H9 (cell line): ENCODE measurements at regions not wholly inside any gene's neighbourhood (a gene's known extent, or its start where the extent isn't known, plus 50 kb on each side); places are given as distances from the start of the nearest gene placed in this dataset.

Source experiments
- DNase-seq: peaks from one replicate; pipeline ENCODE4 v3.0.0-alpha.2; 2017
- H2AFZ ChIP-seq: one replicate; pipeline ENCODE4 v1.6.1; 2013; ENCODE audit warnings: mild to moderate bottlenecking, low read length, control low read depth, moderate library complexity
- H2AK5ac ChIP-seq: 2 replicates; pipeline ENCODE4 v1.6.1; 2013; ENCODE audit warnings: low read length, control low read depth, mixed read lengths; ENCODE audit not compliant: insufficient read length
- H2BK120ac ChIP-seq: one replicate; pipeline ENCODE4 v1.6.1; 2013; ENCODE audit warnings: low read depth, mild to moderate bottlenecking, low read length, control low read depth, inconsistent platforms; ENCODE audit not compliant: poor library complexity, severe bottlenecking
- H2BK12ac ChIP-seq: 2 replicates; pipeline ENCODE4 v1.6.1; 2013; ENCODE audit warnings: low read length, control low read depth, mixed read lengths, low read depth; ENCODE audit not compliant: insufficient read length
- H2BK15ac ChIP-seq: 2 replicates; pipeline ENCODE4 v1.6.1; 2013; ENCODE audit warnings: low read depth, low read length, control low read depth
- H2BK20ac ChIP-seq: one replicate; pipeline ENCODE4 v1.6.1; 2013; ENCODE audit warnings: low read depth, mild to moderate bottlenecking, low read length, control low read depth, inconsistent platforms; ENCODE audit not compliant: poor library complexity, severe bottlenecking
- H2BK5ac ChIP-seq: 2 replicates; pipeline ENCODE4 v1.6.1; 2013; ENCODE audit warnings: low read length, control low read depth, mixed read lengths; ENCODE audit not compliant: insufficient read length
- H3K14ac ChIP-seq: 2 replicates; pipeline ENCODE4 v1.6.1; 2013; ENCODE audit warnings: low read length, control low read depth; ENCODE audit not compliant: insufficient read depth
- H3K18ac ChIP-seq: 2 replicates; pipeline ENCODE4 v1.6.1; 2013; ENCODE audit warnings: low read depth, mild to moderate bottlenecking, mixed read lengths, low read length, control low read depth; ENCODE audit not compliant: insufficient read length
- H3K23ac ChIP-seq: 2 replicates; pipeline ENCODE4 v1.6.1; 2013; ENCODE audit warnings: low read length, control low read depth, mixed read lengths, low read depth; ENCODE audit not compliant: insufficient read length
- H3K23me2 ChIP-seq: 2 replicates; pipeline ENCODE4 v1.6.1; 2013; ENCODE audit warnings: low read depth, mild to moderate bottlenecking, mixed read lengths, low read length, control low read depth; ENCODE audit not compliant: insufficient read length, poor library complexity, severe bottlenecking
- H3K27ac ChIP-seq: 2 replicates; pipeline ENCODE4 v1.5.1; 2013; ENCODE audit warnings: low read length, control low read depth, mixed read lengths, low read depth; ENCODE audit not compliant: insufficient read length
- H3K27me3 ChIP-seq: 2 replicates; pipeline ENCODE4 v1.6.1; 2013; ENCODE audit warnings: low read length, control low read depth, inconsistent platforms; ENCODE audit not compliant: insufficient read depth
- H3K4ac ChIP-seq: 2 replicates; pipeline ENCODE4 v1.6.1; 2013; ENCODE audit warnings: low read depth, mild to moderate bottlenecking, control low read depth, inconsistent platforms, low read length, moderate library complexity
- H3K4me1 ChIP-seq: 2 replicates; pipeline ENCODE4 v1.6.1; 2013; ENCODE audit warnings: low read length, control low read depth, inconsistent platforms; ENCODE audit not compliant: insufficient read depth
- H3K4me2 ChIP-seq: 2 replicates; pipeline ENCODE4 v1.6.1; 2013; ENCODE audit warnings: low read length, control low read depth, mixed read lengths; ENCODE audit not compliant: insufficient read length, insufficient read depth
- H3K56ac ChIP-seq: 2 replicates; pipeline ENCODE4 v1.6.1; 2013; ENCODE audit warnings: low read depth, mild to moderate bottlenecking, mixed read lengths, low read length, control low read depth; ENCODE audit not compliant: insufficient read length
- H3K79me1 ChIP-seq: 2 replicates; pipeline ENCODE4 v1.6.1; 2013; ENCODE audit warnings: low read depth, mild to moderate bottlenecking, moderate library complexity, low read length, control low read depth, inconsistent platforms; ENCODE audit not compliant: insufficient read depth, poor library complexity, severe bottlenecking
- H3K79me2 ChIP-seq: 2 replicates; pipeline ENCODE4 v1.6.1; 2013; ENCODE audit warnings: low read length, control low read depth, inconsistent platforms; ENCODE audit not compliant: insufficient read depth
- H3K9ac ChIP-seq: 2 replicates; pipeline ENCODE4 v1.6.1; 2013; ENCODE audit warnings: low read length, control low read depth, mixed read lengths; ENCODE audit not compliant: insufficient read length; ENCODE audit errors: extremely low read depth
- H3K9me3 ChIP-seq: one replicate; pipeline ENCODE4 v1.6.1; 2013; ENCODE audit warnings: low read depth, low read length, inconsistent platforms; ENCODE audit not compliant: control insufficient read depth
- H3T11ph ChIP-seq: one replicate; pipeline ENCODE4 v1.6.1; 2013; ENCODE audit warnings: mild to moderate bottlenecking, low read length, control low read depth, inconsistent platforms
- H4K20me1 ChIP-seq: one replicate; pipeline ENCODE4 v1.6.1; 2013; ENCODE audit not compliant: control insufficient read depth, insufficient read length, insufficient read depth
- H4K5ac ChIP-seq: 2 replicates; pipeline ENCODE4 v1.6.1; 2013; ENCODE audit warnings: low read depth, mild to moderate bottlenecking, mixed read lengths, low read length, control low read depth; ENCODE audit not compliant: insufficient read length
- H4K8ac ChIP-seq: replicated peaks from 2 replicates; pipeline ENCODE4 v1.6.1; 2013; ENCODE audit warnings: low read length, control low read depth, mixed read lengths, low read depth; ENCODE audit not compliant: insufficient read length
- H4K91ac ChIP-seq: 2 replicates; pipeline ENCODE4 v1.6.1; 2013; ENCODE audit warnings: low read depth, mild to moderate bottlenecking, moderate library complexity, mixed read lengths, low read length, control low read depth; ENCODE audit not compliant: insufficient read length
- H3K27ac Mint-ChIP-seq, 3 experiments: 2 replicates in 2 of 3; 3 replicates in 1 of 3; pipeline ENCODE4 v1.8.0; 2020 to 2021; ENCODE audit warnings: mixed read lengths in 3 of 3, mild to moderate bottlenecking in 1 of 3, moderate library complexity in 1 of 3
- H3K27me3 Mint-ChIP-seq: 2 replicates; pipeline ENCODE4 v1.8.0; 2021; ENCODE audit warnings: low read depth, mild to moderate bottlenecking, moderate library complexity, mixed read lengths
- H3K36me3 Mint-ChIP-seq, 3 experiments: 2 replicates in 2 of 3; 3 replicates in 1 of 3; pipeline ENCODE4 v1.8.0; 2020 to 2021; ENCODE audit warnings: low read depth in 3 of 3, mixed read lengths in 3 of 3; ENCODE audit not compliant: insufficient read depth in 1 of 3
- H3K4me1 Mint-ChIP-seq, 2 experiments: 2 replicates each; pipeline ENCODE4 v1.8.0; 2020; ENCODE audit warnings: mixed read lengths in 2 of 2
- H3K4me3 Mint-ChIP-seq, 2 experiments: 2 replicates in 1 of 2; 3 replicates in 1 of 2; pipeline ENCODE4 v1.8.0; 2020 to 2021; ENCODE audit warnings: mild to moderate bottlenecking in 2 of 2, mixed read lengths in 2 of 2, moderate library complexity in 1 of 2
- H3K9me3 Mint-ChIP-seq, 2 experiments: 2 replicates in 1 of 2; 3 replicates in 1 of 2; pipeline ENCODE4 v1.8.0; 2020; ENCODE audit warnings: mild to moderate bottlenecking in 2 of 2, mixed read lengths in 2 of 2, moderate library complexity in 1 of 2
- WGBS: extraction: QIAGEN DNeasy Blood & Tissue Kit; methylation state at CpG from one replicate; pipeline ENCODE4 v1.1.7; 2013; ENCODE audit warnings: missing lambda C conversion rate, low lambda C conversion rate, mixed read lengths; ENCODE audit not compliant: insufficient read length; ENCODE audit errors: extremely low coverage; 5-methylcytosine and 5-hydroxymethylcytosine counted together
- TF ChIP-seq, protein P1 (sequence below): fragments of 200-600 bp; sonication (generic); conservative IDR thresholded peaks from 3 replicates; pipeline ENCODE4 v1.8.0; 2021; ENCODE audit warnings: antibody characterized with exemption, mild to moderate bottlenecking

DNA sequence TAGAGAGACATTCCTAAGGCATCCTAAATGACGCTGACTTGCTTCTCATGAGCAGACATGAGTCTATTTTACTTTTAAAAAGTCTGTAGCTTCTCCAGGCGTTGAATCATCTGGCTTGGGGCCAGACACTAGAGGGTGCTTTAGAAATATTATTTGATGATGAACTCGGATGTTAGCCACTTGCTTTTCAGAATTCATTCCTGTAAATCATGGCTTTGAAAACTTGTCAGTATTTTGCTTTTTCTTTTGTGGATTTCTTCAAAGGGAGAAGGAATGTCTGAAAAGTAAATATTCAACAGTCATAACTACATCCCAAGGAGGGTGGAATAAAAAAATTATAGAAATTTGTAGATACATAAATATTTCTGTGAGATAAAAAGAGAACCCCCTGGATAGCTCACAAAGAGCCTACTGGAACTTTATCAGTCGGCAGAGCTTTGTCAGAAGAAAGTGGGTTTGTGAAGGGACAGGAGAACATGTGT is 370.8 kb downstream of the OSR1 start:
- no peaks in the 10 kb centered on the region for H3K79me1 ChIP-seq
- H4K5ac ChIP-seq, result no peak overlapping the region
- H3K4me3 Mint-ChIP-seq, result no peak overlapping the region
- no peak overlapping the region for H3K14ac ChIP-seq
- no peaks in the 10 kb centered on the region for H3K9me3 ChIP-seq
- H3K27me3 Mint-ChIP-seq, result no peaks in the 10 kb centered on the region
- no peak overlapping the region for H4K8ac ChIP-seq
- H3K27me3 ChIP-seq, result no peaks in the 10 kb centered on the region
- H2BK20ac ChIP-seq, result no peak overlapping the region
- WGBS, result no CpG with 5 or more reads among the region's 4 CpGs
- no peak overlapping the region for H3T11ph ChIP-seq
- no peak overlapping the region for H2AK5ac ChIP-seq
- no peaks in the 10 kb centered on the region for H3K9me3 Mint-ChIP-seq
- H4K20me1 ChIP-seq, result no peaks in the 10 kb centered on the region
- H2BK5ac ChIP-seq, result no peak overlapping the region
- no peak overlapping the region for H3K23ac ChIP-seq
- H3K56ac ChIP-seq, result no peak overlapping the region
- H3K27ac Mint-ChIP-seq, result no peak overlapping the region
- H2BK15ac ChIP-seq, result no peak overlapping the region
- H3K18ac ChIP-seq, result no peak overlapping the region
- no peaks in the 10 kb centered on the region; the same call in 1 of the 2 replicates for H3K4me1 ChIP-seq
- H3K9ac ChIP-seq, result no peak overlapping the region
- H4K91ac ChIP-seq, result no peak overlapping the region
- no peak overlapping the region for H3K27ac ChIP-seq
- H2AFZ ChIP-seq, result no peak overlapping the region
- no peaks in the 10 kb centered on the region for H3K79me2 ChIP-seq
- peaks cover 31% of the 10 kb centered on the region in 2 experiments for H3K4me1 Mint-ChIP-seq
- H3K4ac ChIP-seq, result no peak overlapping the region
- no peaks in the 10 kb centered on the region for H3K36me3 Mint-ChIP-seq
- no peaks in the 10 kb centered on the region for H3K23me2 ChIP-seq
- no peak for DNase-seq
- no peak overlapping the region for H2BK12ac ChIP-seq
- TF ChIP-seq, protein P1, sequence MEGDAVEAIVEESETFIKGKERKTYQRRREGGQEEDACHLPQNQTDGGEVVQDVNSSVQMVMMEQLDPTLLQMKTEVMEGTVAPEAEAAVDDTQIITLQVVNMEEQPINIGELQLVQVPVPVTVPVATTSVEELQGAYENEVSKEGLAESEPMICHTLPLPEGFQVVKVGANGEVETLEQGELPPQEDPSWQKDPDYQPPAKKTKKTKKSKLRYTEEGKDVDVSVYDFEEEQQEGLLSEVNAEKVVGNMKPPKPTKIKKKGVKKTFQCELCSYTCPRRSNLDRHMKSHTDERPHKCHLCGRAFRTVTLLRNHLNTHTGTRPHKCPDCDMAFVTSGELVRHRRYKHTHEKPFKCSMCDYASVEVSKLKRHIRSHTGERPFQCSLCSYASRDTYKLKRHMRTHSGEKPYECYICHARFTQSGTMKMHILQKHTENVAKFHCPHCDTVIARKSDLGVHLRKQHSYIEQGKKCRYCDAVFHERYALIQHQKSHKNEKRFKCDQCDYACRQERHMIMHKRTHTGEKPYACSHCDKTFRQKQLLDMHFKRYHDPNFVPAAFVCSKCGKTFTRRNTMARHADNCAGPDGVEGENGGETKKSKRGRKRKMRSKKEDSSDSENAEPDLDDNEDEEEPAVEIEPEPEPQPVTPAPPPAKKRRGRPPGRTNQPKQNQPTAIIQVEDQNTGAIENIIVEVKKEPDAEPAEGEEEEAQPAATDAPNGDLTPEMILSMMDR, result no peak
- H2BK120ac ChIP-seq, result no peak overlapping the region
- H3K4me2 ChIP-seq, result no peak overlapping the region
